ENCODE measurements at regions not wholly inside any gene's neighbourhood (a gene's known extent, or its start where the extent isn't known, plus 50 kb on each side); places are given as distances from the start of the nearest gene placed in this dataset.

DNA sequence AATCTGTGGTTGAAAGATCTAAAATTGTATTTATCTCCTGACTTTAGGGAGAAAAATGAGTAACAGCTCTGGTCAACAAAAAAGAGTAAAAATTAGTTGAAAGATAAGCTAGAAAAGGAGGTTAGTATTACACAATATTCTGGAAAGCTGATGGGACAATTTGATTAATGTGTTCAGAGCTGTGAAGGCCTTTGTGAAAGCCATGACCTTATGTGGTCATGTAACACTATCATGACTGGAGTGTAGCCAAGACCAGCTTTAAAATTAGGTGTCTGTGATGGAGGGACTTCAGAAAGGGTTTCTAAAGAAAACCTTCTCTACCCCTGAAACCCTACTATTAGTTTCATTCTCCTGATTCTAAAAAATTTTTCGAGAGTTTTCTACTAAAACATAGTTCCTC lies 127.2 kb downstream of the NFKBIZ start:
- no peak overlapping the region for H3K27ac ChIP-seq (ENCODE audit: extremely low read depth, low read depth, low read length)
- ChIA-PET CTCF (no interaction called here), POLR2A (interaction anchor here (1.1 kb wide), 1 partner anchor 127 kb away, joined by 4 read pairs; the partner anchor contains the start of gene NFKBIZ)
- TF ChIP-seq, protein P1, sequence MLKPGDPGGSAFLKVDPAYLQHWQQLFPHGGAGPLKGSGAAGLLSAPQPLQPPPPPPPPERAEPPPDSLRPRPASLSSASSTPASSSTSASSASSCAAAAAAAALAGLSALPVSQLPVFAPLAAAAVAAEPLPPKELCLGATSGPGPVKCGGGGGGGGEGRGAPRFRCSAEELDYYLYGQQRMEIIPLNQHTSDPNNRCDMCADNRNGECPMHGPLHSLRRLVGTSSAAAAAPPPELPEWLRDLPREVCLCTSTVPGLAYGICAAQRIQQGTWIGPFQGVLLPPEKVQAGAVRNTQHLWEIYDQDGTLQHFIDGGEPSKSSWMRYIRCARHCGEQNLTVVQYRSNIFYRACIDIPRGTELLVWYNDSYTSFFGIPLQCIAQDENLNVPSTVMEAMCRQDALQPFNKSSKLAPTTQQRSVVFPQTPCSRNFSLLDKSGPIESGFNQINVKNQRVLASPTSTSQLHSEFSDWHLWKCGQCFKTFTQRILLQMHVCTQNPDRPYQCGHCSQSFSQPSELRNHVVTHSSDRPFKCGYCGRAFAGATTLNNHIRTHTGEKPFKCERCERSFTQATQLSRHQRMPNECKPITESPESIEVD (tag by site-specific recombination; IDR thresholded peaks at IDR 0.05) = peak; percentile 85
- TF ChIP-seq RBAK (tag by site-specific recombination; IDR thresholded peaks at IDR 0.05) = no peak
- H3K9me3 ChIP-seq (ENCODE audit: control insufficient read depth, insufficient read depth, low read depth, low read length) = no peaks in the 10 kb centered on the region
- H3K4me3 ChIP-seq (ENCODE audit: low read depth, low read length) = no peak overlapping the region
- 0 out of 2 replicates have a peak, but pooled peaks cover 4% of the 10 kb centered on the region for H3K4me1 ChIP-seq (ENCODE audit: control insufficient read depth, insufficient read depth, low read length)
- no peaks in the 10 kb centered on the region for H3K36me3 ChIP-seq (ENCODE audit: control insufficient read depth in 2 of 2, insufficient read depth in 1 of 2, low read length in 2 of 2)

DNA sequence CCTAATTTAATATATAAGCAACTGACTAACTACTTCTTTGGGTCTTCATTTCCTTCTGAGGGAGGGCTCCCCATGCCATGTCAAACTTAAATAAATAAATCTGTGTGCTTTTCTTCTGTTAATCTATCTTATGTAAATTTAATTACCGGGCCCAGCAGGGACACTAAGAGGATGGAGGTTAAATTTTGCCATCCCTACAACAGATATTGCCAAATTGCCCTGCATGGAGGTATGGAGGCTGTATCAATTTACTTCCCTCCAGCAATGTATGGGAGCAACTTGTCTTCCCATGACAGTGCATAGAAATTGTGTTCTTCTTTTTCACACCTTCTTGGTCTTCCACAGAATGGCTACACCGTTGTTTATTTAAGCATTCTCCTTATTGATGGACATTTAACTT lies 129.0 kb downstream of the NFKBIZ start:
- 0 out of 2 replicates have a peak, but pooled peaks cover 4% of the 10 kb centered on the region for H3K4me1 ChIP-seq (ENCODE audit: control insufficient read depth, insufficient read depth, low read length)
- no peak overlapping the region for H3K27ac ChIP-seq (ENCODE audit: extremely low read depth, low read depth, low read length)
- TF ChIP-seq OSR2 (tag by site-specific recombination; IDR thresholded peaks at IDR 0.05) = peak; percentile 71
- peak; percentile 54; the same call in 1 of the 2 replicates for TF ChIP-seq ZNF501 (tag by site-specific recombination; IDR thresholded peaks at IDR 0.05)
- no peak for TF ChIP-seq ZNF777 (tag by site-specific recombination; IDR thresholded peaks at IDR 0.05; ENCODE audit: borderline replicate concordance)
- peak; percentile 38; the same call in 1 of the 2 replicates for TF ChIP-seq MZF1 (tag by site-specific recombination; IDR thresholded peaks at IDR 0.05; ENCODE audit: borderline replicate concordance)
- TF ChIP-seq, protein P1 (tag by site-specific recombination; IDR thresholded peaks at IDR 0.05) = peak; percentile 66; the same call in 1 of the 2 replicates
- TF ChIP-seq FEZF1 (tag by site-specific recombination; IDR thresholded peaks at IDR 0.05) = peak; percentile 71; the same call in 1 of the 2 replicates
- TF ChIP-seq ZNF610 (tag by site-specific recombination; IDR thresholded peaks at IDR 0.05; ENCODE audit: borderline replicate concordance) = no peak
- no peak for TF ChIP-seq ZNF544 (tag by site-specific recombination; IDR thresholded peaks at IDR 0.05)
- TF ChIP-seq IKZF3 (tag by site-specific recombination; IDR thresholded peaks at IDR 0.05) = peak; percentile 70; the same call in 1 of the 2 replicates
- TF ChIP-seq ZNF843 (tag by site-specific recombination; IDR thresholded peaks at IDR 0.05) = peak; percentile 70
- peak; percentile 44; the same call in 1 of the 2 replicates for TF ChIP-seq WT1 (tag by site-specific recombination; IDR thresholded peaks at IDR 0.05)
- H3K36me3 ChIP-seq (ENCODE audit: control insufficient read depth in 2 of 2, insufficient read depth in 1 of 2, low read length in 2 of 2) = no peaks in the 10 kb centered on the region
- CTCF ChIA-PET = no interaction called here
- H3K9me3 ChIP-seq (ENCODE audit: control insufficient read depth, insufficient read depth, low read depth, low read length) = no peaks in the 10 kb centered on the region
- POLR2A ChIA-PET = no interaction called here
- no peak overlapping the region for H3K4me3 ChIP-seq (ENCODE audit: low read depth, low read length)

GRCh38 chr3:101979033-101979432 lies 129.7 kb downstream of the NFKBIZ start:
- 0 out of 2 replicates have a peak, but pooled peaks cover 4% of the 10 kb centered on the region for H3K4me1 ChIP-seq (ENCODE audit: control insufficient read depth, insufficient read depth, low read length)
- ChIA-PET POLR2A (no interaction called here), CTCF (interaction anchor here (0.9 kb wide), 1 partner anchor 157 kb away, joined by 4 read pairs; no protein-coding TSS in a partner anchor)
- H3K4me3 ChIP-seq (ENCODE audit: low read depth, low read length) = no peak overlapping the region
- no peaks in the 10 kb centered on the region for H3K36me3 ChIP-seq (ENCODE audit: control insufficient read depth in 2 of 2, insufficient read depth in 1 of 2, low read length in 2 of 2)
- TF ChIP-seq RBAK (tag by site-specific recombination; IDR thresholded peaks at IDR 0.05) (no peak), TRIM28 (IDR thresholded peaks at IDR 0.05; ENCODE audit: borderline replicate concordance, low read length) (0 out of 2 replicates have a peak, but pooled peaks have one; percentile 26), FEZF1 (tag by site-specific recombination; IDR thresholded peaks at IDR 0.05) (peak; percentile 64), OSR2 (tag by site-specific recombination; IDR thresholded peaks at IDR 0.05) (peak; percentile 87)
- no peaks in the 10 kb centered on the region for H3K9me3 ChIP-seq (ENCODE audit: control insufficient read depth, insufficient read depth, low read depth, low read length)
- H3K27ac ChIP-seq (ENCODE audit: extremely low read depth, low read depth, low read length) = no peak overlapping the region

DNA sequence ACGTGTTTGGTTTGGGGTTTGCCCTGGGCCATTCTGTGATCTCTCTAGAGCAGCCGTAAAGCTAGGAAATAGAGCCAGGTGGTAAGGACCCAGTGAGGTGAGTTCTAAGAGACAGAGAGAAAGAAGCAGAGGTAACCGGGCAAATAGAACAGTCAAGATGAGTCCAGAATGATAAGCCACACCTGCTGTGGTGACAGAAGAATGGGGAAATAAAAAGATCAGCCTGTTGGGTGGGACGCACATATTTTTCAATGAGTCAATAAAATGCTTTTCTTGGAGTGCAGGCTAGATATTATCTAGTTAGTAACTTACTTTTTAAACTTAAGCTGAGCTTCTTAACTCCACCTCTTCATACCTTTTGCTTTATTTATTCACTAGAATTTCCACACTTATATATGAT lies 135.0 kb downstream of the NFKBIZ start:
- Histone ChIP-seq H3K27ac (ENCODE audit: extremely low read depth, low read depth, low read length) (no peak overlapping the region), H3K4me1 (ENCODE audit: control insufficient read depth, insufficient read depth, low read length) (0 out of 2 replicates have a peak, but pooled peaks cover under 1% of the 10 kb centered on the region), H3K36me3 (ENCODE audit: control insufficient read depth in 2 of 2, insufficient read depth in 1 of 2, low read length in 2 of 2) (no peaks in the 10 kb centered on the region), H3K9me3 (ENCODE audit: control insufficient read depth, insufficient read depth, low read depth, low read length) (no peaks in the 10 kb centered on the region), H3K4me3 (ENCODE audit: low read depth, low read length) (no peak overlapping the region)
- CTCF ChIA-PET = no interaction called here
- POLR2A ChIA-PET = no interaction called here
- TF ChIP-seq ZNF140 (tag by site-specific recombination; IDR thresholded peaks at IDR 0.05) (no peak), HOXC10 (CRISPR knock-in tag; IDR thresholded peaks at IDR 0.05) (no peak), ZSCAN23 (tag by site-specific recombination; IDR thresholded peaks at IDR 0.05) (no peak), ZNF626 (tag by site-specific recombination; IDR thresholded peaks at IDR 0.05) (no peak), ZNF146 (tag by site-specific recombination; IDR thresholded peaks at IDR 0.05) (no peak), ZNF341 (tag by site-specific recombination; IDR thresholded peaks at IDR 0.05; ENCODE audit: low read depth) (no peak), ZNF114 (tag by site-specific recombination; IDR thresholded peaks at IDR 0.05) (no peak), MZF1 (tag by site-specific recombination; IDR thresholded peaks at IDR 0.05; ENCODE audit: borderline replicate concordance) (no peak), ZNF157 (tag by site-specific recombination; IDR thresholded peaks at IDR 0.05) (no peak), ZNF24 (tag by site-specific recombination; IDR thresholded peaks at IDR 0.05) (no peak), ZNF596 (tag by site-specific recombination; IDR thresholded peaks at IDR 0.05) (no peak), ZNF600 (tag by site-specific recombination; IDR thresholded peaks at IDR 0.05) (no peak)
- TF ChIP-seq, protein P2, sequence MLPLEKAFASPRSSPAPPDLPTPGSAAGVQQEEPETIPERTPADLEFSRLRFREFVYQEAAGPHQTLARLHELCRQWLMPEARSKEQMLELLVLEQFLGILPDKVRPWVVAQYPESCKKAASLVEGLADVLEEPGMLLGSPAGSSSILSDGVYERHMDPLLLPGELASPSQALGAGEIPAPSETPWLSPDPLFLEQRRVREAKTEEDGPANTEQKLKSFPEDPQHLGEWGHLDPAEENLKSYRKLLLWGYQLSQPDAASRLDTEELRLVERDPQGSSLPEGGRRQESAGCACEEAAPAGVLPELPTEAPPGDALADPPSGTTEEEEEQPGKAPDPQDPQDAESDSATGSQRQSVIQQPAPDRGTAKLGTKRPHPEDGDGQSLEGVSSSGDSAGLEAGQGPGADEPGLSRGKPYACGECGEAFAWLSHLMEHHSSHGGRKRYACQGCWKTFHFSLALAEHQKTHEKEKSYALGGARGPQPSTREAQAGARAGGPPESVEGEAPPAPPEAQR (tag by site-specific recombination; IDR thresholded peaks at IDR 0.05) = no peak

Measured in HEK293 (cell line).